Prostate gland (tissue), 2 donors: ENCODE measurements at regions not wholly inside any gene's neighbourhood (a gene's known extent, or its start where the extent isn't known, plus 50 kb on each side); places are given as distances from the start of the nearest gene placed in this dataset.
"Not testable (repeated sequence)": the region's sequence is repeated elsewhere in the genome, so short reads cannot be mapped to it uniquely, and the experiment has no call there.

ENCODE experiments used
- DNase-seq: peaks from one replicate; pipeline ENCODE4 v3.0.0-alpha.2; 2019; ENCODE audit warnings: low spot score
- H3K27ac ChIP-seq, 2 donors: fragments of 200-600 bp; sonication (generic); 2 replicates each; pipeline ENCODE4 v1.5.1; 2017 to 2019
- H3K27me3 ChIP-seq: fragments of 200-600 bp; sonication (generic); replicated peaks from 2 replicates; pipeline ENCODE4 v1.5.1; 2019; ENCODE audit not compliant: insufficient read depth
- H3K36me3 ChIP-seq, 2 donors: fragments of 200-600 bp; sonication (generic); 1 replicate in 1 of 2; 2 replicates in 1 of 2; pipeline versions ENCODE4 v1.5.1 to v1.8.1; 2017 to 2019
- H3K4me1 ChIP-seq: fragments of 200-600 bp; sonication (generic); replicated peaks from 2 replicates; pipeline ENCODE4 v1.5.1; 2019
- H3K4me3 ChIP-seq, 2 donors: fragments of 200-600 bp; sonication (generic); 2 replicates each; pipeline ENCODE4 v1.5.1; 2017 to 2019
- H3K9me3 ChIP-seq: fragments of 200-600 bp; sonication (generic); 2 replicates; pipeline ENCODE4 v1.5.1; 2017
- POLR2A ChIP-seq: fragments of 450-650 bp; IDR thresholded peaks from one replicate; pipeline ENCODE4 v1.6.1; 2016; ENCODE audit warnings: antibody characterized with exemption, mild to moderate bottlenecking
- POLR2AphosphoS5 ChIP-seq: sonication (generic); formaldehyde crosslinking; IDR thresholded peaks from one replicate; pipeline ENCODE4 v1.6.1; 2017; ENCODE audit warnings: antibody characterized with exemption
- WGBS: methylation state at CpG from one replicate; pipeline ENCODE4 v1.1.5; 2018; 5-methylcytosine and 5-hydroxymethylcytosine counted together
- intact Hi-C: fragments of 100-400 bp; cut with DNase I; formaldehyde crosslinking; loops from one replicate; pipeline ENCODE4 v1.14.2; 2022
- TF ChIP-seq, protein P1 (sequence below), 4 experiments: fragments of 200-600 bp in 2 of 4; fragments of 450-650 bp in 2 of 4; sonication (generic) in 2 of 4; IDR thresholded peaks; 1 replicate in 3 of 4; 2 replicates in 1 of 4; pipeline ENCODE4 v1.5.1; 2016 to 2019; ENCODE audit warnings: antibody characterized with exemption in 4 of 4, mild to moderate bottlenecking in 2 of 4, moderate library complexity in 2 of 4

DNA sequence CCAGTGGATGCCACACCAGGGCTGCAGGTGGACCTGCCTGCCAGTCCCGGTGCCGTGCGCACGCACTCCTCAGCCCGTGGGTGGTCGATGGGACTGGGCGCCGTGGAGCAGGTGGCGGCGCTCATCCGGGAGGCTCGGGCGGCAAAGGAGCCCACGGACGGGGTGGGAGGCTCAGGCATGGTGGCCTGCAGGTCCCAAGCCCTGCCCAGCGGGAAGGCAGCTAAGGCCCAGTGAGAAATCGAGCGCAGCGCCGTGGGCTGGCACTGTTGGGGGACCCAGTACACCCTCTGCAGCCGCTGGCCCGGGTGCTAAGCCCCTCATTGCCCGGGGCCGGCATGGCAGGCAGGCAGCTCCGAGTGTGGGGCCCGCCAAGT, 1171.8 kb upstream of the B3GALT2 start:
- intact Hi-C loops = no loop called here
- no peak overlapping the region for H3K4me3 ChIP-seq
- no peaks in the 10 kb centered on the region for H3K36me3 ChIP-seq
- WGBS = 95% methylated on average over 26 of the region's 26 CpGs
- DNase-seq = no peak
- no peaks in the 10 kb centered on the region for H3K4me1 ChIP-seq
- H3K9me3 ChIP-seq = no peaks in the 10 kb centered on the region
- no peak for TF ChIP-seq POLR2AphosphoS5
- no peak for TF ChIP-seq POLR2A
- TF ChIP-seq, protein P1, sequence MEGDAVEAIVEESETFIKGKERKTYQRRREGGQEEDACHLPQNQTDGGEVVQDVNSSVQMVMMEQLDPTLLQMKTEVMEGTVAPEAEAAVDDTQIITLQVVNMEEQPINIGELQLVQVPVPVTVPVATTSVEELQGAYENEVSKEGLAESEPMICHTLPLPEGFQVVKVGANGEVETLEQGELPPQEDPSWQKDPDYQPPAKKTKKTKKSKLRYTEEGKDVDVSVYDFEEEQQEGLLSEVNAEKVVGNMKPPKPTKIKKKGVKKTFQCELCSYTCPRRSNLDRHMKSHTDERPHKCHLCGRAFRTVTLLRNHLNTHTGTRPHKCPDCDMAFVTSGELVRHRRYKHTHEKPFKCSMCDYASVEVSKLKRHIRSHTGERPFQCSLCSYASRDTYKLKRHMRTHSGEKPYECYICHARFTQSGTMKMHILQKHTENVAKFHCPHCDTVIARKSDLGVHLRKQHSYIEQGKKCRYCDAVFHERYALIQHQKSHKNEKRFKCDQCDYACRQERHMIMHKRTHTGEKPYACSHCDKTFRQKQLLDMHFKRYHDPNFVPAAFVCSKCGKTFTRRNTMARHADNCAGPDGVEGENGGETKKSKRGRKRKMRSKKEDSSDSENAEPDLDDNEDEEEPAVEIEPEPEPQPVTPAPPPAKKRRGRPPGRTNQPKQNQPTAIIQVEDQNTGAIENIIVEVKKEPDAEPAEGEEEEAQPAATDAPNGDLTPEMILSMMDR (IDR thresholded peaks at IDR 0.05) = no peak
- no peak overlapping the region for H3K27ac ChIP-seq
- no peaks in the 10 kb centered on the region for H3K27me3 ChIP-seq

- H3K4me1 ChIP-seq, intact Hi-C loops, DNase-seq, H3K36me3 ChIP-seq, H3K9me3 ChIP-seq, H3K4me3 ChIP-seq, H3K27ac ChIP-seq, H3K27me3 ChIP-seq: not testable (repeated sequence)
- WGBS = 92% methylated on average over 25 of the region's 25 CpGs
Observed at GRCh38 chr1:194357573-194358207, 1171.3 kb upstream of the B3GALT2 start.

DNA sequence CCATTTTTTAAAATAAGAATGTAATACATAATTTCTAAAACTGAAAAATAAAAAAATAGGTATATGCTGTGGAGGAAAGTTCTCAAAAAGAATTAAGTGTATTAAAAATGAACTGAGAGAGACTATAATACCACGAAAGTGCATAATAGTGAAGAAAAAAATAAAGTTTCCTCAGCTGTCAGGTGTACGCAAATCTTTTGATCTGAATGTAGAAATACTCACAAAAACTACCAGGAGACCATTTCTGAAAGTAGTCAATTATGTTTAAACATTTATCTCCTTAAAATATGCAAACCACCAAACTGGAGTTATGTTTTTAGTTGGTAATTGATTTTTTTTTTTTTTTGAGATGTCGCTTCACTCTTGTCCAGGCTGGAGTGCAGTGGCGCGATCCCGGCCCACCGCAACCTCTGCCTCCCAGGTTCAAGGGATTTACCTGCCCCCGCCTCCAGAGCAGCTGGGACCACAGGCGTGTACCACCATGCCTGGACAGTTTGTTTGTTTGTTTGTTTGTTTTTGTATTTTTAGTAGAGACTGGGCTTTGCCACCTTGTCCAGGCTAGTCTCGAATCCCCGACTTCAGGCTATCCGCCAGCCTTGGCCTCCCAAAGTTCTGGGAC, 1169.2 kb upstream of the B3GALT2 start:
- Histone ChIP-seq H3K27me3 (no peaks in the 10 kb centered on the region), H3K4me1 (no peaks in the 10 kb centered on the region), H3K36me3 (no peaks in the 10 kb centered on the region), H3K9me3 (no peaks in the 10 kb centered on the region), H3K4me3 (no peak overlapping the region), H3K27ac (no peak overlapping the region)
- no peak for TF ChIP-seq POLR2A
- TF ChIP-seq, protein P1 (IDR thresholded peaks at IDR 0.05) = no peak
- no peak for TF ChIP-seq POLR2AphosphoS5
- intact Hi-C loops = no loop called here
- 84% methylated on average over 12 of the region's 12 CpGs for WGBS
- DNase-seq = no peak

DNA sequence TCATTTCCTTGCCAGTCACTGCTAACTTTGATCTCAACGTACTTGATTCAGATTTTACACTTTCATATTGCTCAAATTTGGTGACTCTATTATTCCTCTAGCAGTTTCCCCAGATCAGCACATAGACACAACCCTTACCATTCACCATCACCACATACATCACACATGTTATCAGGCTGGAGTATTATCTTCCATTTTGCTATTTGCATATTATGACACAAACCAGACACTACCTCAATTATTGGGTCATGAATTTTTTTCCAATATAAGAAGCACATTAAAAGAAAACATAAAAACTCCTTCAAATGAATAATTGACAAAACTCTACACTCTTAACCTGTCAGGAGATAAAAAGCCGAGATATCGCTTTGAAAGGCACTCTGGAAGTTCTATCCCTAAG, 1166.7 kb upstream of the B3GALT2 start:
- no peaks in the 10 kb centered on the region for H3K4me1 ChIP-seq
- WGBS = 85% methylated on average over 3 of the region's 3 CpGs
- DNase-seq = no peak

DNA sequence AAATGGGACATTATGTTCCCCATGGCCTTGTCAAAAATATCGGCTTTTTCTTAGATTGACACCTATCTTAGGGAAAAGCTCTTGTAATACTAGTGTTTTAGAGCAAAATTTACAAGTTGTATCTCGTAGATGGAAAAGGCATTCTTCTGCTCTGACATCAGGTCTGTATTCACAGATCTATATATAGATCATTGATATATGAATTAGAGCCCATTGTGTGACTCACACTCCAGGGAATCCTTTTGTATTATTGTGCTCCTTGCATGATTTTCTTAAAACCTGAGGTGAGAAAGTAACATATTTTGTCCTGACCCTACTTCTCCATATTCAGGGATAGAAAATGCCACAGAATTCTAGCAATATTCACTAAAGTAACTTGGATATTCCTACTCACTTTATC, 1160.8 kb upstream of the B3GALT2 start:
- Histone ChIP-seq H3K27me3 (no peaks in the 10 kb centered on the region), H3K4me3 (no peak overlapping the region), H3K4me1 (no peaks in the 10 kb centered on the region), H3K36me3 (no peaks in the 10 kb centered on the region), H3K9me3 (no peaks in the 10 kb centered on the region), H3K27ac (no peak overlapping the region)
- DNase-seq = no peak
- intact Hi-C loops = no loop called here
- TF ChIP-seq POLR2A = no peak
- TF ChIP-seq, protein P1 (IDR thresholded peaks at IDR 0.05) = no peak
- WGBS = 72% methylated on average over 2 of the region's 2 CpGs

More for the DNA sequence above, 1166.7 kb upstream of the B3GALT2 start:
- TF ChIP-seq POLR2A = no peak
- no peak overlapping the region for H3K27ac ChIP-seq
- H3K36me3 ChIP-seq = no peaks in the 10 kb centered on the region
- intact Hi-C loops = no loop called here
- H3K9me3 ChIP-seq = no peaks in the 10 kb centered on the region
- H3K27me3 ChIP-seq = no peaks in the 10 kb centered on the region
- no peak overlapping the region for H3K4me3 ChIP-seq
